Endothelial cell of umbilical vein (primary cell): ENCODE measurements at regions not wholly inside any gene's neighbourhood (a gene's known extent, or its start where the extent isn't known, plus 50 kb on each side); places are given as distances from the start of the nearest gene placed in this dataset.

Experiments used
- CTCF ChIP-seq, 2 donors: IDR thresholded peaks; 1 replicate in 1 of 2; 2 replicates in 1 of 2; pipeline ENCODE4 v1.5.1; 2011; ENCODE audit warnings: low read length in 2 of 2, mild to moderate bottlenecking in 2 of 2, moderate library complexity in 2 of 2, control low read depth in 1 of 2, inconsistent platforms in 1 of 2, low read depth in 1 of 2; ENCODE audit not compliant: insufficient read depth in 1 of 2; ENCODE audit errors: extremely low read depth in 1 of 2
- EZH2 ChIP-seq: IDR thresholded peaks from 2 replicates; pipeline ENCODE4 v1.6.1; 2012; ENCODE audit warnings: borderline replicate concordance, low read depth, mild to moderate bottlenecking, moderate library complexity, low read length, inconsistent platforms; ENCODE audit not compliant: severe bottlenecking
- FOS ChIP-seq: IDR thresholded peaks from 2 replicates; pipeline ENCODE4 v1.6.1; 2011; ENCODE audit warnings: mild to moderate bottlenecking, low read length, moderate library complexity, borderline replicate concordance; ENCODE audit not compliant: insufficient read depth
- GATA2 ChIP-seq: IDR thresholded peaks from 2 replicates; pipeline ENCODE4 v1.7.0; 2011; ENCODE audit warnings: low read depth, mild to moderate bottlenecking, moderate library complexity, mixed read lengths, low read length; ENCODE audit not compliant: insufficient read length, insufficient read depth
- JUN ChIP-seq: IDR thresholded peaks from 2 replicates; pipeline ENCODE4 v1.6.1; 2011; ENCODE audit warnings: borderline replicate concordance, low read depth; ENCODE audit not compliant: insufficient read length, insufficient read depth
- MYC ChIP-seq: IDR thresholded peaks from one replicate; pipeline ENCODE4 v1.6.1; 2011; ENCODE audit warnings: mild to moderate bottlenecking, low read depth, low read length
- POLR2A ChIP-seq: IDR thresholded peaks from 2 replicates; pipeline ENCODE4 v1.6.1; 2012; ENCODE audit warnings: low read depth, mild to moderate bottlenecking, control low read depth, low read length
- POLR2AphosphoS5 ChIP-seq: IDR thresholded peaks from 2 replicates; pipeline ENCODE4 v1.6.1; 2012; ENCODE audit warnings: low read depth, mild to moderate bottlenecking, control low read depth, low read length, moderate library complexity; ENCODE audit not compliant: insufficient read depth

DNA sequence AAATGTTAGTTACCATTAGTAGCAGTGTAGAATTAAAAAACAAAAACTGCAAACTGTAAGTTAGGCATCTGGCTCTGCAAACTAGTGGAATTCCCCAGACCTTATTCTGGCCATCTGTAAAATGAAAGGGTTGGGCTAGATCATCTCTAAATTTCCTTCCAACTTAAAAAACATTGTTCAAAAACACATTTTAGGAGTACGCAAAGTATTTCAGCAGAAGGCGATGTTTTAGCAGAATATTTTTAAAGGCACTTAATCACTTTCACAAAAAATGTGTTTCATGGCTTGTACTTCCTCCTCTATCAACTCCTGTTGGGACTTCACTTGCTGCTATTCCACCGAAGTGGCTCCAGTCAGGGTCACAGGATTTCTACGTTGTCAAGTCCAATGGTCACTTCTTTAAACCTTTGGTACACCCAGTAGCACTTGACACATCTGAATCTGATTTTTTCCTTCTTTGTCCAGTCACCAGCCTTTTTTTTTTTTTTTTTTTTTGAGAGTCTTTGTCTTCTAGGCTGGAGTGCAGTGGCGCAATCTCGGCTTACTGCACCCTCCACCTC, 169.0 kb downstream of the AHR start:
- TF ChIP-seq POLR2A = no peak
- TF ChIP-seq CTCF (IDR thresholded peaks at IDR 0.05; ENCODE audit: extremely low read depth in 1 of 2, insufficient read depth in 1 of 2, low read depth in 1 of 2, low read length in 2 of 2) = no peak
- no peak for TF ChIP-seq POLR2AphosphoS5
- no peak for TF ChIP-seq JUN
- no peak for TF ChIP-seq GATA2
- TF ChIP-seq FOS = no peak
- no peak for TF ChIP-seq EZH2
- TF ChIP-seq MYC = no peak
